ENCODE measurements at regions not wholly inside any gene's neighbourhood (a gene's known extent, or its start where the extent isn't known, plus 50 kb on each side); places are given as distances from the start of the nearest gene placed in this dataset.

DNA sequence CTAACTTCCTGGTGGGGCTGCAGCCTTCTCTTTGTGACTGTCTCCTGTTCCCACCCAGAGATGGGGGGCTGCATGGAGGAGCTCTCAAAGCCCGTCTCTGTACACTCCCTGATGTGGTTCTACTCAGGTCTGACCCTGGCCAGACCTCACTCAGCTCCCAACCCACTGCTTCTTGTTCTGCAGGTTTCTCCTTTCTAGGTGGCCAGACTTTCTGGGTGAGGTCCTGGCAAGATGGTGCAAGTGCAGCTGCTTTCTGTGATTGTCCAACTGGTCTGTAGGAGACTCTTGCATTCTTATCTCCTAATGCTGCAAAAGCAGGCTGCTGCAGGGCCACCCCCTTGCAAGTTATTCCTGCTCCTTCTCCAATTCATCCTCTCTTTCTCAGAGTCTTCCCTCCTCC lies 77.4 kb upstream of the XCR1 start:
- FAIRE-seq, result no peak
- TF ChIP-seq POLR2AphosphoS5 (IDR thresholded peaks at IDR 0.05; ENCODE audit: low read depth, low read length), result no peak
- TF ChIP-seq SPI1 (IDR thresholded peaks at IDR 0.05; ENCODE audit: low read depth, low read length), result no peak
- no peak for TF ChIP-seq TAF1 (IDR thresholded peaks at IDR 0.05; ENCODE audit: low read depth, low read length)
- TF ChIP-seq POLR2A (IDR thresholded peaks at IDR 0.05; ENCODE audit: low read depth, low read length), result no peak
- TF ChIP-seq POU2F2 (IDR thresholded peaks at IDR 0.05; ENCODE audit: low read depth, low read length), result no peak
- no peak for TF ChIP-seq PAX5 (IDR thresholded peaks at IDR 0.05; ENCODE audit: insufficient read depth, low read length, severe bottlenecking)
- no peak for DNase-seq (ENCODE audit: insufficient read length, low spot score)

- FAIRE-seq, result no peak
- no peak for TF ChIP-seq POLR2A (IDR thresholded peaks at IDR 0.05; ENCODE audit: low read depth, low read length)
- no peak for TF ChIP-seq POU2F2 (IDR thresholded peaks at IDR 0.05; ENCODE audit: low read depth, low read length)
- TF ChIP-seq SPI1 (IDR thresholded peaks at IDR 0.05; ENCODE audit: low read depth, low read length), result no peak
- no peak for TF ChIP-seq PAX5 (IDR thresholded peaks at IDR 0.05; ENCODE audit: insufficient read depth, low read length, severe bottlenecking)
- no peak for TF ChIP-seq TAF1 (IDR thresholded peaks at IDR 0.05; ENCODE audit: low read depth, low read length)
- no peak for TF ChIP-seq POLR2AphosphoS5 (IDR thresholded peaks at IDR 0.05; ENCODE audit: low read depth, low read length)
- no peak for DNase-seq (ENCODE audit: insufficient read length, low spot score)
These were observed 75.5 kb upstream of the XCR1 start for GRCh38 chr3:46102780-46103130.

DNA sequence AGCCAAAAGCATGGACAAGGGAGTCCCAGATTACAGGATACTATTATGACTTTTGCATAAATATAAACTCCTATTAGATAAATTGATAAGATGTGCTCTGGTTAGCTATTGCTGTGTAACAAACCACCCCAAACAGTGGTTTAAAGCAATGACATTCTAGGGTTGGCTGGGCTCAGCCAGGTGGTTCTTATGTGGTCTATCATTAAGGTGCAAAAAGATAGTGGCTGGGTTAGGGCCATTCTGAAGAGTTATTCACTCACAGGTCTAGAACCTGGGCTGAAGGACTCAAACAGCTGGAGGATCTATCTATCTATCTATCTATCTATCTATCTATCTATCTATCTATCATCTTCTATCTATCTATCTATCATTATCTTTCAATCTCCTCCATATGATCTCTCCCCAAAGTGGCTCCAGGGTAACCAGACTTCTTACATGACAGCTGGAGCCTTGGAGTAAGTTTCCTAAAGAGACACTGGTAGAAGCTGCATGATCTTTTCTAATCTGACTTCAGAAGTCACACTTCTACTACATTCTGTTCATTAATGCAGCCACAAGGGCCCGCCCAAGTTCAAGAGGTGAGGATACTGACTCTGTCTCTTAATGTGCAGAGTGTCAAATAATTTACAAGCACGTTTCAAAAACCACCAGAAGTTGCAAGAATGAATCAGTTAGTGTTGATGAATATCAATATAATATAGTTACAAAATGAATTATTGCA lies 74.9 kb upstream of the XCR1 start:
- no peak for TF ChIP-seq POLR2AphosphoS5 (IDR thresholded peaks at IDR 0.05; ENCODE audit: low read depth, low read length)
- TF ChIP-seq POU2F2 (IDR thresholded peaks at IDR 0.05; ENCODE audit: low read depth, low read length), result no peak
- no peak for TF ChIP-seq TAF1 (IDR thresholded peaks at IDR 0.05; ENCODE audit: low read depth, low read length)
- TF ChIP-seq POLR2A (IDR thresholded peaks at IDR 0.05; ENCODE audit: low read depth, low read length), result no peak
- TF ChIP-seq PAX5 (IDR thresholded peaks at IDR 0.05; ENCODE audit: insufficient read depth, low read length, severe bottlenecking), result no peak
- TF ChIP-seq SPI1 (IDR thresholded peaks at IDR 0.05; ENCODE audit: low read depth, low read length), result no peak
- no peak for FAIRE-seq
- DNase-seq (ENCODE audit: insufficient read length, low spot score), result no peak

DNA sequence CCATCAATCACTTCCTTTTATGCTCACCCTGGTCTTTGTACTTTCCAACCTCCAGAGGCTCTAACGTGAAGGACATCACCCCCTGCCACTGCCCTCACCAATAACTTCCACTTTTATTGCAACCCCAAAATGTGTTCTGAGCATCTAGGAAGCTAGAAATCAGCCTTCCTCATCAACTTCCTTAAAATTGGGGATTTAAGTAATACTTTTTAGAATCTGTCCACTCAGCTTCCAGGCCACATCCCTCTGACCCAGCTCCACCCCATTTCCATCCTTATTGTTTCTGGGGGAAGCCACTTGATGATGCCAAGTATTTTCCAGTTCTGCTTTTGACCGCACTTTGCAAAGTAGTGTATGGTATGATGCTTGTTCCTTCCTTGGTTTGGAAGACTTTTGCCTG lies 73.5 kb upstream of the XCR1 start:
- TF ChIP-seq SPI1 (IDR thresholded peaks at IDR 0.05; ENCODE audit: low read depth, low read length) (peak; percentile 47), PAX5 (IDR thresholded peaks at IDR 0.05; ENCODE audit: insufficient read depth, low read length, severe bottlenecking) (no peak)
- no peak for DNase-seq (ENCODE audit: insufficient read length, low spot score)
- FAIRE-seq, result no peak

DNA sequence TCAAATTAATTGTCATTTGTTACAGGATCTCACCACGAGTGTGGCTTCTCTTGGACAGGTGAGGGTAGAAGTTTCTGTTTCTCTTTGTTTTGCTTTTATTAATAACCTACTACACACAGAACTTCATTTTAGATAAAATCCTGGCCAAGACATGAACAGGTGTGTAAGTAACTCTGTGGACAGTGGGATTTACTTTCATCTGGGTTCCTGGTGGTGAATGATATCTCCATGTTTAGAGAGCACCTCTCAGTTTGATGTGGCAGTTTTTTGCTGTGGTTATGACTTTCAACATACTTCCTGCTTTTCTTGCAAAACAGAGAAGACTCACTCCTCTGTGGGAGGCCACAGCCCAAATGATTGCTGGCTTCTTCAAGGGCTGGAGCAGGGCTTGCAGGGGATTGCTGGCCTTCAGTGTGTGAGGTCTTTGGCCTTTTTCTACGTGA lies 71.1 kb upstream of the XCR1 start:
- peak; percentile 90 for FAIRE-seq
- TF ChIP-seq TAF1 (IDR thresholded peaks at IDR 0.05; ENCODE audit: low read depth, low read length) (0 out of 2 replicates have a peak, but pooled peaks have one; percentile 33), POU2F2 (IDR thresholded peaks at IDR 0.05; ENCODE audit: low read depth, low read length) (0 out of 2 replicates have a peak, but pooled peaks have one; percentile 24), SPI1 (IDR thresholded peaks at IDR 0.05; ENCODE audit: low read depth, low read length) (no peak), PAX5 (IDR thresholded peaks at IDR 0.05; ENCODE audit: insufficient read depth, low read length, severe bottlenecking) (no peak), POLR2A (IDR thresholded peaks at IDR 0.05; ENCODE audit: low read depth, low read length) (no peak), POLR2AphosphoS5 (IDR thresholded peaks at IDR 0.05; ENCODE audit: low read depth, low read length) (peak; percentile 32; the same call in 1 of the 2 replicates)

DNA sequence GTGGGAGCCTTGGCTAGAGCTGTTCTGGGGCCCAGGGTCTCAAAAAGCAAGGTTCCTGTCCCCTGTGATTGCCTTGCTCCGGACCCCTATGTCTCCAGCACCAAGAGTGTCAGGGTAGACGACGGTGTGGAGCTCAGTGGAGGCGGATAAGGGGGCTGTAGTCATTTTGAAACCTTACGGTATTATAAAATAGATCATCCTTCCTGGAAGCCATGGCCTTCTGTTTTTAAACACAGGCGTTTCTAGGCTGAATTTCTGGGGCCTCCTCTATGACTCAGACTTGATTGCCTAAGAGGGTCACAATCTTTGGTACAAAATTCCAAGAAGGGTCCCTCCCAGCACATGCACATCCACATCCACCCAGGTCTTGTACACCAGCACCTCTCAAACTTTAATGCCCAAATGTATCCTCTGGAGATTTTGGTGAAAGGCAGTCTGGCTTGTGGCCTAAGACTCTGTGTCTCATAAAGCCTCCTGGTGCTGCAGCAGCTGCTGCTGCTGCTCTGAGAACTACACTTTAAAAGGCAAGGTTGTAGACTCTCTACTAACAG lies 70.5 kb upstream of the XCR1 start:
- 0 out of 2 replicates have a peak, but pooled peaks have one; percentile 13 for TF ChIP-seq POLR2A (IDR thresholded peaks at IDR 0.05; ENCODE audit: low read depth, low read length)
- no peak for TF ChIP-seq POU2F2 (IDR thresholded peaks at IDR 0.05; ENCODE audit: low read depth, low read length)
- no peak for TF ChIP-seq PAX5 (IDR thresholded peaks at IDR 0.05; ENCODE audit: insufficient read depth, low read length, severe bottlenecking)
- TF ChIP-seq POLR2AphosphoS5 (IDR thresholded peaks at IDR 0.05; ENCODE audit: low read depth, low read length), result peak; percentile 33; the same call in 1 of the 2 replicates
- no peak for TF ChIP-seq TAF1 (IDR thresholded peaks at IDR 0.05; ENCODE audit: low read depth, low read length)
- TF ChIP-seq SPI1 (IDR thresholded peaks at IDR 0.05; ENCODE audit: low read depth, low read length), result no peak
- no peak for FAIRE-seq
- DNase-seq (ENCODE audit: insufficient read length, low spot score), result no peak

More for the DNA sequence above, 71.1 kb upstream of the XCR1 start:
- no peak for DNase-seq (ENCODE audit: insufficient read length, low spot score)

DNA sequence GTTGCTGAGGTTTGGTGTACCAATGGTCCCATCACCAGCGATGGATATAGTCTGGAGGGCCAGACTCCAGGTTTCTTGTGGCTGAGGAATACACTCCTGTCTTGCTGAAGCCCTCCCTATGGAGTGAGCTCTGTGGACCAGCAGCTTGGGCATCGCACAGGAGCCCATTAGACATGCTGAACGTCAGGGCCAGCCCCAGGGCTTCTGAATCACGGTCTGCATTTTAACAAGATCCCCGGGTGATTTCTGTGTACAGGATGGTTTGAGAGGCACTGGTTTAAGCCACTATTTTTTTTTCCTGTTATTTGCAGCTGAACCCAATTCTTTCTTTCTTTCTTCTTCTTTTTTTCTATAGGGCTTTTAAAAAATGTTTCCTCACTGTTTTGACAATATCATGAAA lies 69.5 kb upstream of the XCR1 start:
- TF ChIP-seq TAF1 (IDR thresholded peaks at IDR 0.05; ENCODE audit: low read depth, low read length), result no peak
- TF ChIP-seq POLR2A (IDR thresholded peaks at IDR 0.05; ENCODE audit: low read depth, low read length), result no peak
- TF ChIP-seq POU2F2 (IDR thresholded peaks at IDR 0.05; ENCODE audit: low read depth, low read length), result no peak
- TF ChIP-seq PAX5 (IDR thresholded peaks at IDR 0.05; ENCODE audit: insufficient read depth, low read length, severe bottlenecking), result no peak
- no peak for TF ChIP-seq POLR2AphosphoS5 (IDR thresholded peaks at IDR 0.05; ENCODE audit: low read depth, low read length)
- no peak for TF ChIP-seq SPI1 (IDR thresholded peaks at IDR 0.05; ENCODE audit: low read depth, low read length)
- FAIRE-seq (peak; percentile 13), DNase-seq (ENCODE audit: insufficient read length, low spot score) (no peak)

DNA sequence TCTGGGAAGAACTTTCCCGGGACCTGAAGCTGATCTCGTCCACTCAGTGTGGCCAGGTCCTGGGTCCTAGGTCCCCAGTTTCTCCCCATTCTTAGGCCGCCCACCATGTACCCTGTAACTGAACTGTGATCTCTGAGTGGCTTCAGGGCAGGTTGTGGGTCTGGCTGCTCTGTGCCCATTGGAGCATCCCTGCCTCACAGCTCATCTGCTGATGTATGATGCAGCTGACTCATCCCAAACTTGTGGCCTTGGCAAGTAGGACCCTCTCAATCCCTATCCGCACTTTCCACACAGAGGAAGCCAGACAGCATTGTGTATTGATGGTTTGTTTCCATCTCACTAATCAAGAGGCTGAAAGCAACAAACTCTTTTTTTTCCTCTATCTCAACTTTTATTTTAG lies 69.1 kb upstream of the XCR1 start:
- peak; percentile 58 for FAIRE-seq
- TF ChIP-seq PAX5 (IDR thresholded peaks at IDR 0.05; ENCODE audit: insufficient read depth, low read length, severe bottlenecking) (no peak), TAF1 (IDR thresholded peaks at IDR 0.05; ENCODE audit: low read depth, low read length) (no peak), POLR2A (IDR thresholded peaks at IDR 0.05; ENCODE audit: low read depth, low read length) (no peak), SPI1 (IDR thresholded peaks at IDR 0.05; ENCODE audit: low read depth, low read length) (no peak), POU2F2 (IDR thresholded peaks at IDR 0.05; ENCODE audit: low read depth, low read length) (no peak), POLR2AphosphoS5 (IDR thresholded peaks at IDR 0.05; ENCODE audit: low read depth, low read length) (no peak)

DNA sequence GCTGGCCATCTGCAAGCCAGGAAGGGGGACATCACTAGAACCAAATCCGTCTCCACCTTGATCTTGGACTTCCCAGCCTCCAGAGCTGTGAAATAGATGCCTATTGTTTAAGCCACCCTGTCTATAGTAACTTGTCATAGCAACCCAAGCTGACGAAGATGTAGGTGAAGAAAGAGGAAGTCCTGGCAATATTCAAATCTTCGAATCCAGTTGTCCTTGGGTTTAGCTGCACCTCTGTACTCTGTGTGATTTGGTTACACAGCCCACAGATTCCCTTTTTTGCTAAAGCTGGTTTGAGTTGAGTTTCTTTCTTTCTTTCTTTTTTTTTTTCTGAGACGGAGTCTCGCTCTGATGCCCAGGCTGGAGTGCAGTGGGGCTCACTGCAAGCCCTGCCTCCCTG lies 68.0 kb upstream of the XCR1 start:
- TF ChIP-seq TAF1 (IDR thresholded peaks at IDR 0.05; ENCODE audit: low read depth, low read length) (no peak), POU2F2 (IDR thresholded peaks at IDR 0.05; ENCODE audit: low read depth, low read length) (peak; percentile 94), PAX5 (IDR thresholded peaks at IDR 0.05; ENCODE audit: insufficient read depth, low read length, severe bottlenecking) (peak; percentile 79), SPI1 (IDR thresholded peaks at IDR 0.05; ENCODE audit: low read depth, low read length) (peak; percentile 99), POLR2AphosphoS5 (IDR thresholded peaks at IDR 0.05; ENCODE audit: low read depth, low read length) (no peak), POLR2A (IDR thresholded peaks at IDR 0.05; ENCODE audit: low read depth, low read length) (no peak)
- FAIRE-seq, result peak; percentile 78
- DNase-seq (ENCODE audit: insufficient read length, low spot score), result no peak

More for the DNA sequence above, 69.1 kb upstream of the XCR1 start:
- no peak for DNase-seq (ENCODE audit: insufficient read length, low spot score)

Data from GM12891 (cell line).